NCI-H446 (cell line): ENCODE measurements at regions not wholly inside any gene's neighbourhood (a gene's known extent, or its start where the extent isn't known, plus 50 kb on each side); places are given as distances from the start of the nearest gene placed in this dataset.

ENCODE experiments used
- DNase-seq, 2 experiments: peaks; one replicate each; lab custom pipeline; 2025; lab: John Stamatoyannopoulos, UW

DNA sequence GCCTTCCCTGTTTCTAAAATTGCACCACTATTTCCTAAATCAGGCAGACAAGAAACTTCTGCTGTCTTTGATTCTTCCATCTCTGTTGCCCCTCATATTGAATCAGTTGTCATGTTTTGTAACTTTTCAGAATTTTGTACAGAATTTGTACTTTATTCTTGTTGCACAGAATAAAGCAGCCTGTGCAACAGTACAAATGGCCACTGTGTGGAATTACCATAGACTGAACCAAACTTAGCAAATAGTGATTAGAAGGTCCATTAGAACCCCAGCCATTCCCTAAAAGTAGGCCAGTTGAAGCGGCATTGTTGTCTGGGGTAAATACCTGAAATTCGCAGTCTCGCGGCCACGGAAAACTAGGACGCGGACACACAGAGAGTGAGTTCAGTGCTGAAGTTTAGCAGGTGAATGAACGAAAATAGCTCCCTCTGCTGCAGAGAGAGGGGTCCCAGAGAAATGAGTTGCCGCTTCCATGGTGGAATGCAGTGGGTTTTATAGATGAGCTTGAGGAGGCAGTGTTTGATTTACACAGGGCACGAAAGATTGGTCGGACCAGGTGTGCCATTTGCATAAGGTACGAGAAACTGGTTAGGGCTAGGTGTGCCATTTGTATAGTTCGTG, 71.8 kb downstream of the C4orf33 start:
- DNase-seq, result no peak

DNA sequence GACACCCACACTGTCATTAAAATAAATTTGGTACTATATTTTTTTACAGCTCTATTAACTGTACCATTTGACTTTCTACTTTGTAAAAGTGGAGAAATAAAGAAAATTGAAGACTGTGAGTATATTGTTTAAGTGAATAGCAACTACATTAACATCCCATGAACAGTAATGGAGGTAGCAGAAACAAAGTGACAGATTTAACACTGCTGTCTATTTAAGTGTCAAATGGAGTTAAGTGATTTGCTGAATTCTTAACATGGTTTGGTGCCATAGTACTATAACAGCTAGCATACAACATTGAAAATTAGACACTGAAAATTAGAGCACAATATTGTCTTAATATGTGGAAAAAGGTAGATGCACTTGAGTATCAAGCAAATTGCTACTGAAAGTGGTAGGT, 76.2 kb downstream of the C4orf33 start:
- DNase-seq, result no peak

DNA sequence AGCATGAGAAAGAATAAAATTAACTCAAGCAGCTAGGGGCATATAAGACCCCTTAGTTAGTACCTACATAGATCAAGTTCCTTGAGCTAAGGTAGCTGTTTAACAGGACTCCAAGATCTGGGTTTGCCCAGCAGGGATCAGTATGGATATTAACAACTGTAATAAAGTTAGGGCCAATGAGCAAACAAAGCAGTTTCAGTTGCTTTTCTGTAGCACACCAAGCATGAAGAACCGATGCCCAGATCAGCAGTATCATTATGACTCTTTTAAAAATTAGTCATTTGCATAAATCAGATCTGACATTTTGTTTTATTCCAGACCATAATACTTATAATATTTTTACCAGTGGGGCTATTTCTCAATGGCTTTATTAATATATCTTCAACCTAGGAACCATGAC, 80.9 kb downstream of the C4orf33 start:
- no peak for DNase-seq

DNA sequence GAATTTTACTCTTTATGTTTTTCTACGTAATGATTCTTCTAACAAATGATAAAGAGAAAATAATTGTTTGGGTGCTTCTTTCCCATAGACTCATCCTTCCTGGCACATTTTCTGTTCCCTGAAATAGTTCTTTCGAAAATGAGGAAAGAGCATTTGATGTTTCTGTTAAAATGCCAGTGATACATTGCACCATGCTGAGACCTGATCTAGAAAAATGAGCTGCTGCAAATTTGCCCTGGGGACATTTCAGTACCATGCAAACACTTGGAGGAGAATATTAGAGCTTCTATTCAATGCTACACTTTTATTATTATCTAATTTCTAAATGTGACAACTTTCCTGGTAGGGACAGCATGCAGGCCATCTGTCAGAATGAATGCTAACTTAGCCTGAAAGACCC, 83.3 kb downstream of the C4orf33 start:
- no peak for DNase-seq

DNA sequence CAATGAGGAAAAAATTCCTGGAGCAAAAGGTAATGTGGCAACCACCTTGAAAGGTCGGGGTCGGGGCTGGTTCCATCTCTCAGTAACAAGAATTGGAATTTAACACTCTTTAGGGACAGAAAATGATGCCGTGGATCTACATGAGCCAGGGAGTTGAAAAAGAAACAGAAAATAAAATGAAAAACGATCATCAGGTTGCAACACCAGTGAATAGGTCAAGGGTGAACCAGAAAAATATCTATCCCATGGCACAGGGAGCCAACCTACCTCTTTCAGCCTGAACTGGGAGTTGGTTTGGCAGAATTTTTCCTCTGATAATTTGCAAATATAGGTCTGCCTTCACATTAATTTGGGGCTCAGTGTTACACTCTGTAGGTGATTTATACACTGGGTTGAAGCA, 93.7 kb downstream of the C4orf33 start:
- no peak for DNase-seq

DNA sequence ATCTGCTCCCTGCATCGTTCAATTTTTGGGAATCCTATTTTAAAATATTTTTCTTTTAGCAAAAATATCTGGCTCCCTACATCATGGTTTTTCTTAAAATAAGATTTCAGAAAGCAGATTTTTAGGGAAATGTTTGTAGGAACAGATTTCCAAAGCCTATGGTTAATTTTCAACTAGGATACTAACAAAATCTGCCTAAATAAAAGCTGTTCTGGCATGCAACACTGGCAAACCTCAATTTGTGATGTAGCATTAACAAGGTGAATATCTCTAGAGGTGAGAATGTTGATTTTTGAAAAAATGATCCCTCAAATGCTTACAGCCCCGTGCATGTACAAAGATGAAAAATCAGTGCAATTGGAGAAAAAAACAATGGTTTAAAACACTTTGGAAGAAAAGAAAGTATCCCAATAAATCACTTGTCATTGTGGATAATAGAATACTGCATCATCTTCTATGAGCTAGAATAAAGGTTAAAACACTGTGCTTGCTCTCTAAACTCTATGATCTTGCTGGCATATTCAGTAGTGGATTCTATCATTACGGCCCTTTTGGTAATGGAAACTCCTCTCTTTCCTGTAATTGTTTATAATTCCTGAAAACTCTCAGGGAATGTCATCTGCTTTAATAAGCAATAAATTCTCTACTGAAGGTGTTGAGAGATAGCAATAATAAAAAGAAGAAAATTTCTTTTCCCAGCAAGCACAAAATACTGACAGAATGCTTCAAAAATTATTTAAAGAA, 97.6 kb downstream of the C4orf33 start:
- no peak for DNase-seq

DNA sequence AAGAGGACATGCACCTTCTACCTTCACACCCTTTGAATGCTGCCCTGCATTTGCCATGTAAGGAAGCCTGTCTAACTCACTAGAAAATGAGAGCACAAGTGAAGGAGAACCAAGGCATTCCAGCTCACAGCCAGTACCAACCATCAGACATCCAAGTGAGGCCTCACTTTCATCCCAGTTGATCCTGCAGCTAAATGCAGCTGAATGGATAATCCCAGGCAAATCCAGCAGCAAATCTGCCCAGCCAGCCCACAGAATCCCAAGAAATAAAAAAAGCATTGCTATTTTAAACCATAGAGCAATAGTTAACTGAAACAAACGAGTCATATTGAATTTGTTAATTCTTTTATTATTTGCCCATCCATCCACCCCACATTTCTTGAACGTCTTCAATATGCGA, 112.5 kb downstream of the C4orf33 start:
- DNase-seq, result no peak

DNA sequence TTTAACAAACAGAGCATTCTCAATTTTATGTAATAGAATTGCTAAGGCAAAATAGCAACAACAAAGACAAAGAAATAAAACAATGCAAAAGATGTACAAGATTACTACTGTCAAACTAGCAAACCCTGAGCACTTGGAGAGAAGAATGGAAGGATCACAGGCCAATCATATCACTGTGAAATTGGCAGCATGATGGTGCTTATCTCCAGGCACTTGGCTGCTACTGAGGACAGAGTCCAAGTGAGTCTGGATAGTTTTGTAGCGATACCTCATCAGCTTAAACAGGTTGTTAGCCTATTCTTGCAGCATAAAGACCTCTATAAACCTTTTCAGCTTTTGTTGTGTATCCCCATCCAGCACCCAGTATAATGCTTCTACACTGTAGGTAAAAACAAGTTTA, 117.7 kb downstream of the C4orf33 start:
- DNase-seq, result no peak

DNA sequence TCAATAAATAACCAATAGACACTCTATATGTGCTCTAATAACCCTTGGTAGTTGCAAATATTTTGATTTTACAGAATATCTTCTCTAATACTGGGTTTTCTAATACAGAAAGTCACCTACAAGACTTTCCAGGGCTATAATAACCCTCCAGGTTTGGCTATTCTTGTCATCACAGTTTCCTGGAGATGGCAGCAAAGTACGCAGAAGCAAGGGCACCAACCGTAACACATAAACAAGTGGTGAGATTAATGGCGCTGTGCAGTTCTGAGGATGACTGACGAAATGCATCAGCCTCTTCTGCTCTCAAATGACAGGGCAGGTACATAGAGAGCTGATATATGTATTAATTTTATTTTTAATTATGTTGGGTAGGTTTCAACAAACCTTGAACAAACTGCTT, 122.4 kb downstream of the C4orf33 start:
- peak in 1 of 2 experiments; percentile 29 for DNase-seq

DNA sequence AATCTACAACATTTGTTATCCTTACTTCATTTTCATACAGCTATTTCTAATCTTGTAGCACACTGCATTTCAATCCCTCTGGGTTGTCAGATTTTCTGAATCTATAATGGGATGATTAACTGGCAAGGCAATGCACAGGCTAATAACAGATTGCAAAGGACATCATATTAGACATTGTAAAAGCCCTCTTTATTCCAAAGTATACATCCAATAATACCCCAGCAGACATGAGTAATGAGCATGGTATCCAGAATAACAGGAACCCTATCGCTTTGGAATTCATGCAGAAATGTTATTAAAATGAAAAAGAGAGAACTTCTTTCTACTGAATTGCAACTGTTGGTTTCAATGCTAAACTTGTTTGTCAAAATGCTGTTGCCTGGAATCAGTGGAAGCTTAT, 122.9 kb downstream of the C4orf33 start:
- DNase-seq, result no peak

DNA sequence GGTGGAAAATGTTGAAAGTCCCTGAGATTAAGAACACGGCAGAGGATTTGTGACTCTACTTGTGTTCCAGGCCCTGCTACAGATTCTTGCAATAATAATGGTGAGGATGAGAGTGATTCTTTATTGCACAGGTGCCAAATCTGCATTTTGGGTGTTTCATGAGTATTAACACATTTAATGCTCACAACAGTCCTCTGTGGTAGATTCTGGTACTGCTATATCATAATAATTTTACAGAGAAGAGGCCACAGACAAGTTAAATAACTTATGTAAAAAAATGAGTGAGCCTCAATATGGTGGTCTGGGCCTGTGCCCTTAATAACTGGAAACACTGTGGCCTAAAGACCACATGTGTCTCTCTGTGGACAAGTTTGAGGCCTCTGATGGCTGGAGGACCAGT, 124.3 kb downstream of the C4orf33 start:
- DNase-seq, result no peak

DNA sequence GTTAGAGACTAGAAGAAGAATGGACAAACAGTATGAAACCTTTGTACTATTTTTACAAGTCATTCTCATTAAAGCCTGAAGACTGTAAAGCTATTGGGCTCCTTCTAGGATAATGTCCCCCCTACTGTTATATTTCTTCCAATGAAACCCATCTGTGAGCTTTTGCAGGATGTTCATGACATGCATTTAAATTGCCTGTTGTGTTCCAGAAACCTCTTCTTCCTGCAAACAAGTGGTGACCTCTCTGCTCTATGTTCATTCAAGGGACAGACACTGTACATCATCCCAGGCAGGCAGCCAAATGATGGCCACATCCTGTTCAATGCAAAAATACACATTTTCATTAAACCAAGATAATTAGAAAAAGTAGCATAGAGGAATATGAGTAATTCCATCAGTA, 128.0 kb downstream of the C4orf33 start:
- DNase-seq, result no peak

DNA sequence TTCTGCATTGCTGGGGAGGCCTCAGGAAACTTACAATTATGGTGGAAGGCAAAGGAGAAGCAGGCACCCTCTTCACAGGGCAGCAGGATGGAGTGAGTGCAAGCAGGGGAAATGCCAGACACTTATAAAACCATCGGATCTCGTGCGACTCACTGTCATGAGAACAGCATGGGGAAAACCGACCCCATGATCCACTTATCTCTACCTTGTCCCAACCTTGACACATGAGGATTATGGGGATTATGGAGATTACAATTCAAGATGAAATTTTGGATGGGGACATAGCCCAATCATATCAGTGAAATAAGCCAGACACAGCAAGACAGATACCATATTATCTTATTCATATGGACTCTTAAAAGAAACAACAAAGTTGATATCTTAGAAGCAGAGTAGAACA, 134.9 kb downstream of the C4orf33 start:
- DNase-seq, result no peak

DNA sequence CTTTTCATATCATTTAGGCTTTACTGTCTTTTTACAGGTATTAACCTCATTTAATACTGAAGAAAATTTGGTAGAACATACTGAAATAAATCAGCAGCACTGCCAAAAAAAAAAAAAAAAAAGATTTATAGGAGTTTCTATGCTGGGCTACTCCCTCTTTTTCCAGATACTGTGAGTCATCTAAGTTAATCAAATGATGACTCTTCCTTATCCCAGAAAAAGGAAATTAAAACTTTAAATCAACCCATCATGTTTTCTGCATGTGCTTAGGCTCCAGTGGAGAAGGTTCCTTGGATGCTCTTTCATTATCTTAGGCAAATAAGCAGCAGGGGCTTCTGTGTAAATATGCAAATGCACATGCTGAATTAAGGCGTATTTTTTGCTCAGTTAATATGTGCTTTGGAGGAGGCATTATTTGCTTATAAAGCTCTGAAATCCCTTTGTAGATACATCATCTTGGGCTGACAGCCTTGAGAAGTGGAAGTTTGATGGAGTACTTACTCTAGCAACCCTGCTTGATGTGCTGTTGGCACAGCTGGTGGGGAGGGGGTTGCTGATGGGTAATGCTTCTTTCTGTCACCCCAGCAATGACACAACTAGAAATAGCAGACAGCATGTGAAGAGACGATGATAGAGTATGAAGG, 136.1 kb downstream of the C4orf33 start:
- DNase-seq, result no peak

DNA sequence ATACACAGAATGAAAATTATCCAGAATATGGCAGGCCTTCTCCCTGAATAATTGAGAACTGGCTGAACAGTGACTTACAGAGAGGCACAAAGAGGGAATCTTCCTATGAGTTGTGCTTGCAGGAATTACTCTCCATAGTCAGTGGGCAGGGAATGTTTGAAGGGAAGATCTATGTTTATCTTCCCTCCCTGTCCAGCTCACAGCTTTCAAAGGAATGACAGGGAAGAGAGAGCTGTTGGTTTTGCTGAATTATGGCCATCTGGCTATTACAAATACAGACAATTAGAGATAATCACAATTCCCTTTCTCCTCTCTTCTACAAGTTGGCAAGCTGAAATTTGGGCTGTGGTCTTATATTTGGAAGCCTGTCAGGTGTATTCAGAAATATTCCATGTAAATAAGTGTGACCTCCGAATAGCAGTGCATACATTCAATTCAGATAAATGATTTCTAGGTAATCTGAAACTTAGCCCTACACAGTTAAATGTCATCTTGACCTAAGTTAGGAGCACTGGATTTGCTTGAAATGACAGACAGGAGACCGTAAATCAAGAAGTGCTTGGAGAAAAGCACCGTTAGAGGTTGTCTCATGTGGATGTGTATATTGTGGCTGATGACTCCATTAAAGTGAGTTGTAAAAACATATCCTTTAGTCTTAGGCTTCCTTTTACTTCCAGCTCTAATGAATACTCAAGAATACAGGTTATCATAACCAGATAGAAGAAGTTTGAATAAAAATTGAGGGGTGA, 136.8 kb downstream of the C4orf33 start:
- no peak for DNase-seq

DNA sequence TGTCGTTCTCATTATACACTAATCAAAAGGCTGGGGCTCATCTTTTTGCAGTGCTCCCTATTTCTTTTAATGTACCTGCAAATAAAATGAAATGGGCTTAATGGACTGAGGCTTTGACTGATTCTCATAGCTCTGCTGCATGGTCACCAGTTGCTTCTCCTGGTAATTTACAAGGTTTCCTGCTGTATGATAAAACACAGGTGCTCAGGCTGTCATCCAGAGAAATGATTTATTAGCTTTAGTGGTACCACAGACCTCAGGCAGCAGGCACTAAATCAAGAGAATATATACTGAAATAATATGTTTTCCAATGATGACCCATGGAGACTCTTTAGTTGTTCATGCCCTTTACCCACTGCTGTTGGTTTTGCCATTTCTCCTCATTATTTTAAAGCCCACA, 137.7 kb downstream of the C4orf33 start:
- no peak for DNase-seq

DNA sequence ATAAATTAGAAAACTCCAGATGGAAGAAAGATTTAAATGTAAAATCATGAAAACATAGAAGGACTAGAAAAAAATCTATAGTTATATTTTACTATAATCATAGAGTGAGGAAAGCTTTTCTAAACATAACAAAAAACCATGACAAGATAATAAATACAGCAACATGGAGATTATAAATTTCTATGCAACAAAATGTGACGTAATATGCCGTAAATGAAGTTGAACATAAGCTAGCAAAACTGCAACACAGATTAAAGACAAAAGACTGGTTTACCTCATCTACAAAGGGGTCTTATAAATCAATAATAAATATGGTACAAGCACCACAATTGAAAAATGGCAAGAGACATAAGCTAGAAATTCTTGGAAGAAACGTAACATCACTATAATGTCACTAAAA, 140.4 kb downstream of the C4orf33 start:
- DNase-seq, result no peak

DNA sequence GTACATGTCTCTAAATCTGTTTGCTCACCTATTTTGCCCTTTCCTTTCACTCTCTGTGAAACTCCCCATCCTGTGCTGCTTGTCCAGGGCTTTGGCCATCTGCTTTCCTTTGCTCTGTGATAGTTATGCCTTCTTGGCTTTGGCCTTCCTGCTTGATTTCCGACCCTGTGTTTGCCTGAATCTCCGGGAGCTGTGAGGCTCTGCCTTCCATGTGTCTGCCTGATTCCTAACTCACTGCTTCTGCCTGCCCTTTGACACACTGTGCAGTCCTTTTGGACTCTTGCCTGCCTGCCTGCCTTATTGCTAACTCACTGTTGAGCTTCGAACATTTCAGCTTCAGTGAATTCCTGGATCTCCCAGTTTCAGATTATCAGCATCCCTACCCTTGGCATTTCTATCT, 143.1 kb downstream of the C4orf33 start:
- DNase-seq, result no peak

DNA sequence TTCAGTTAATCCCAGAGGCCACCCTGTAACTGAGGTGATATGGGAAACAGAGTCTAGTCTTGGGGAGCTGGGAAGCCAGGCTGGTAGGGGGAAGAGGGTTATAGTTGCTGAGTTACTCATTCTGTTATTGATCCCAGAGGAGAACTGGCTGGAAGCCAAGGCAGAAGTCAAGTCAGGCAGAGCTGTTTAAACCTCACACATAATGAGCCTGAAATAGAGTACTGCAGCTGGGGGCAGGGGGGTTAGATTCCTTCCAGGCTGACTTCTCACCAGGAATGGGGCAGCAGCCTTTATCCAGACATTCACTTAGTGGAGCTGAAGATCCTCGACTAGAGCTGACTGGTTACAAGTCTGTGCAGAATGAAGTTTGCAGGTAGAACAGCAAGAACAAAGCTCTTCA, 144.9 kb downstream of the C4orf33 start:
- peak in 1 of 2 experiments; percentile 36 for DNase-seq

DNA sequence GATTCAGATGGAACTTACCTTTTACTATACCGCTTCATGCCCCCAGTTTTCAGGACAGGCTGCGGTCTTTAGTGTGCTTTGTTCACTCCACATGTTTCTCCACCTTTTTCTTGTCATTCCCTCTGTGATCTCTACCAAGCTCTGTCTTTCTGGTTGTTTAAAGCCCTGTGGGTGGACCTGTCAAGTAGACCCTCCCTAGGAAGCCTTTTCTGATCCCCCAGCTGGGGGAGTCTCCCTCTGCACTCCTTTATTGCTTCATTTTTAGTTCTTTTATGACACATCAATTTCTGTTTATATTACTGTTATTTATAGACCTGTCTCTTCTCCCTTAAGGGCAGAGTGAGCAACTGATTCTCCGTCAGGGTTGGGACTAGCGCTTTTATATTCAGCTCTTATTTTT, 150.2 kb downstream of the C4orf33 start:
- no peak for DNase-seq

DNA sequence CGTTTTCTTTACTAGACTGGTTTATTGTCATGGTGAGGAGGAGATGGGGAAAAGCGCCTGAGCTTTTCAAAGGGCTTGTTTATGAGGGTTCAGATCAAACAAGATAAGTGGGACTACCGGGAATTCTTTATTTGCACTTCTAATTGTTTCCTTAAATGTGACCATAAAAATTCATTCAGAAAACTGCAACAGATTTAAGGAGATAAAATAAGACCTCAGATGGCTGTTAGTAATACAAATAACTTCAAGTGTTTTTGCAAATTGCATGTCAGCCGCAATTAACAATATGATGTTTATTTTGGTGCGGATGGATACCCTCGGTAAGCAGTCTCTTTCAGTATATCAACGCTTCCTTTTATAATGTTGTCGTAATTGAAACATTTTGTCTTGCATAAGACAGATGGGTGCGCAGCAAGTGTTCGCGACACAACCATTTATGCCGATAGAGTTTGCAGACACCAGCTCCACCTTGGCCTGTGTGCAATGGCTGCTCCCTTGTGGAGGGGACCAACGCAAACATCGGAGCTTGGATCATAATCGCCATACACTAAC, 151.0 kb downstream of the C4orf33 start:
- DNase-seq, result no peak

DNA sequence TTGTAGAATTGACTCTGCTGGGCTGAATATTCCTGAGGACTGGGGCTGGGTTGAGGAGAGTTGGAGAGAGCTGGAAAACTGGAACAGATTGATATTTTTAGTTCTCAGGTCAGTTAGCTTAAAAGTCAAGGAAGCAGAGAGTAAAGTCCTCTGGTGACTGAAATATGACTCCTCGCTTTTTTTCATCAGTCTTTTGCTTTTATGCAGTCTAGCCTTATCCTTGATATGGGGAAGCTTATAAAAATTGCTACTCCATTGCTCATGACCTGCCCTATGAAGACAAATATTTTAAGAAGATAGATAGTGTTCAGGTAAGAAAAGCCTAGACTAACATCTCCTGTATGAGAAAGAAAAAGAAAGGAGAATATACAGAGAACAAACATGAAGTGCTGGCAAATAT, 152.7 kb downstream of the C4orf33 start:
- no peak for DNase-seq

DNA sequence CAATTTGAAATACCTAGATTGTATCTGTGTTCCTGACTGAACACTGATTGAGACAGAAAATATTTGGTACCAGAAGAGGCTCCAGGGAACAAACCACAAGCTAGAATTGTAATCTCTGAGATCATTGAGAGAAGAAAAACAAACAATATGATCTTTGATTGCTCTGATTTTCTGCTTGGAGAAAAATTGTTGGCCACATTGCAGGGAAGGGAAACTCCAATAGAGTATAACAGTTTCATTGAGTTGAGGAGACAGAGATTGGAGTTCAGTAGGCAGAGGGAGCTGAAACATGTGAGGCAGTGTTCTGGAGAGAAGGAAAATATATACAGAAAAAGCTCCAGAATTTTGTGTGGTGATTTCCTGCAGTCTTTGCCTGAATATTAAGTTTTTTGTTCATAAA, 158.2 kb downstream of the C4orf33 start:
- DNase-seq, result no peak
